ENCODE measurements at regions not wholly inside any gene's neighbourhood (a gene's known extent, or its start where the extent isn't known, plus 50 kb on each side); places are given as distances from the start of the nearest gene placed in this dataset.

DNA sequence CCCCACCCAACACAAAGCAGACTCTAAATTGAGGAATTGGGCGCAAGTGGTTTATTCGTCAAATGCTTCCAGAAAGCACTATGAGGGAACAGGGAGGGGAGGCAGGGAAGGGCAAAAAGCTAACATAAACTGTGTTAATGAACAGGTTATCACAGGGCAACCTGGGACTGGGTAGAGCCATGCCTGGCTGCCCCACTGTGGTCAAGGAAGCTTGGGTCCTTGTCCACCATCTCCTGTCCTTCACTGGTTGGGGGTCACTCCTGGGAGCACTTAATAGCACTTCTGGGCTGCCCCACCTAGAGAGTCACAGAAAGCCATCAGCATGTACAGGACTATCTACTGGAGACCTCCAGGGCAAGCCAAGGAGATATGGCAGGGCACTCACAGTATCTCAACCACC, 102.3 kb downstream of the LINC00237 start:
- no peaks in the 10 kb centered on the region for H3K4me1 Mint-ChIP-seq (ENCODE audit: insufficient read depth, unreplicated experiment)
- BruUV-seq (replicated peaks), result no TSS peak
- no peak overlapping the region for H3K27ac Mint-ChIP-seq (ENCODE audit: low read depth, unreplicated experiment)
- no peak for TF ChIP-seq CTCF (IDR thresholded peaks at IDR 0.05; ENCODE audit: unreplicated experiment)
- peaks cover 28% of the 10 kb centered on the region for H3K27me3 Mint-ChIP-seq (ENCODE audit: insufficient read depth, unreplicated experiment)
- no peaks in the 10 kb centered on the region for H3K9me3 Mint-ChIP-seq (ENCODE audit: unreplicated experiment)
- CTCF ChIA-PET, result interaction anchor here (1.5 kb wide), 1 partner anchor 43 kb away, joined by 4 read pairs; no protein-coding TSS in a partner anchor
- no peak overlapping the region for H3K4me3 Mint-ChIP-seq (ENCODE audit: unreplicated experiment)
- DNase-seq (ENCODE audit: unreplicated experiment), result no peak
- H3K36me3 Mint-ChIP-seq (ENCODE audit: insufficient read depth, unreplicated experiment), result no peaks in the 10 kb centered on the region
- intact Hi-C loops (cut with micrococcal nuclease), result no loop called here
- POLR2A ChIA-PET, result no interaction called here

DNA sequence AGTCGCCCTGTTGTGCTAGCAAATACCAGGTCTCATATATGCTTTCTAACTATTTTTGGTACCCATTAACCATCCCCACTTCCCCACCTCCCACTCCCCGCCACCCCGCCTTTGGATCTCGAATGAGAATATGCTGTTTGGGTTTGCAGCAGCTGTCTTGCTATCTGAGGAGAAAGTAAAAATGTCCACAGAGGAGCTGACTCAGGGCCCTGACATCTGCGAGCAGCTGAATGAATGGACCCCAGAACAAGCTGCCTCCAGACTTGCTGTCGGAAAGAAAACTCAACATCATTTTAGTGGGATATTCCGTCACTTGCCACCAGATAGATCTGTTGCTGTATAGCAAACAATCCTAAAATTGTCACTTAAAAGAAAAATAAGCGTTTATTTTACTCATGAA, 103.7 kb downstream of the LINC00237 start:
- peaks cover 43% of the 10 kb centered on the region for H3K27me3 Mint-ChIP-seq (ENCODE audit: insufficient read depth, unreplicated experiment)
- H3K9me3 Mint-ChIP-seq (ENCODE audit: unreplicated experiment), result no peaks in the 10 kb centered on the region
- CTCF ChIA-PET, result no interaction called here
- no peak for TF ChIP-seq CTCF (IDR thresholded peaks at IDR 0.05; ENCODE audit: unreplicated experiment)
- intact Hi-C loops (cut with micrococcal nuclease), result no loop called here
- POLR2A ChIA-PET, result interaction anchor here (0.7 kb wide), 1 partner anchor 328 kb away, joined by 3 read pairs; no protein-coding TSS in a partner anchor
- no peaks in the 10 kb centered on the region for H3K36me3 Mint-ChIP-seq (ENCODE audit: insufficient read depth, unreplicated experiment)
- DNase-seq (ENCODE audit: unreplicated experiment), result no peak
- no TSS peak for BruUV-seq (replicated peaks)
- H3K4me1 Mint-ChIP-seq (ENCODE audit: insufficient read depth, unreplicated experiment), result no peaks in the 10 kb centered on the region
- no peak overlapping the region for H3K4me3 Mint-ChIP-seq (ENCODE audit: unreplicated experiment)
- H3K27ac Mint-ChIP-seq (ENCODE audit: low read depth, unreplicated experiment), result no peak overlapping the region

DNA sequence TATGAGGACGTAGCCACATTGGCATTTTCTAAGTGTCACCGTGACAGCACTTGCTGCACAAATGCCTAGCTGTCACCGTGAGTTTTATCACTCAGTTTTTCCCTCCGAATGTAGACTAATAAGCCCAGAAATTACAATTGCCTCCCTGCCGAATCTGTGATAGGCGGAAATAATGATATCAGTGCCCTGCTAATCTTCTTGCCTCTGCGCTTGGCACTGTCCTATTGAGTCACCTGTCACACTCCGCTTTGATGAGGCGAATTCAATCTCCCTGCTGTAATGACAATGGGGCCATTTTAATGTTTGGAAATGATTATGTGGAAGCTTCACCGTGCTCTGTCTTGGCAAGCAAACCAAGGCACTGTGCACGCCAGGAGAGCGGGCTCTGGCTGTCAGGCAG, 112.8 kb downstream of the LINC00237 start:
- Mint-ChIP-seq H3K36me3 (ENCODE audit: insufficient read depth, unreplicated experiment) (no peaks in the 10 kb centered on the region), H3K4me1 (ENCODE audit: insufficient read depth, unreplicated experiment) (no peaks in the 10 kb centered on the region), H3K9me3 (ENCODE audit: unreplicated experiment) (no peaks in the 10 kb centered on the region), H3K27ac (ENCODE audit: low read depth, unreplicated experiment) (no peak overlapping the region), H3K27me3 (ENCODE audit: insufficient read depth, unreplicated experiment) (peaks cover 85% of the 10 kb centered on the region), H3K4me3 (ENCODE audit: unreplicated experiment) (no peak overlapping the region)
- intact Hi-C loops (cut with micrococcal nuclease), result no loop called here
- BruUV-seq (replicated peaks), result no TSS peak
- no peak for TF ChIP-seq CTCF (IDR thresholded peaks at IDR 0.05; ENCODE audit: unreplicated experiment)
- ChIA-PET CTCF (no interaction called here), POLR2A (no interaction called here)
- no peak for DNase-seq (ENCODE audit: unreplicated experiment)

- peaks cover 79% of the 10 kb centered on the region for H3K27me3 Mint-ChIP-seq (ENCODE audit: insufficient read depth, unreplicated experiment)
- no peaks in the 10 kb centered on the region for H3K36me3 Mint-ChIP-seq (ENCODE audit: insufficient read depth, unreplicated experiment)
- CTCF ChIA-PET, result no interaction called here
- no peak for TF ChIP-seq CTCF (IDR thresholded peaks at IDR 0.05; ENCODE audit: unreplicated experiment)
- H3K27ac Mint-ChIP-seq (ENCODE audit: low read depth, unreplicated experiment), result no peak overlapping the region
- intact Hi-C loops (cut with micrococcal nuclease), result no loop called here
- DNase-seq (ENCODE audit: unreplicated experiment), result no peak
- H3K4me1 Mint-ChIP-seq (ENCODE audit: insufficient read depth, unreplicated experiment), result no peaks in the 10 kb centered on the region
- BruUV-seq (replicated peaks), result no TSS peak
- POLR2A ChIA-PET, result no interaction called here
- H3K9me3 Mint-ChIP-seq (ENCODE audit: unreplicated experiment), result no peaks in the 10 kb centered on the region
- no peak overlapping the region for H3K4me3 Mint-ChIP-seq (ENCODE audit: unreplicated experiment)
Measured at GRCh38 chr20:20992686-20993360, 113.3 kb downstream of the LINC00237 start.
